T-cell (primary cell): ENCODE measurements at regions not wholly inside any gene's neighbourhood (a gene's known extent, or its start where the extent isn't known, plus 50 kb on each side); places are given as distances from the start of the nearest gene placed in this dataset.

Experiments used
- ATAC-seq, 4 experiments: fragments of 200-7000 bp in 3 of 4; fragments of 150-1000 bp in 1 of 4; cut with Tn5 transposase; replicated peaks in 1 of 4; 1 replicate in 3 of 4; 2 replicates in 1 of 4; pipeline ENCODE4 v1.10.0; 2021; ENCODE audit warnings: moderate library complexity in 3 of 4, mild to moderate bottlenecking in 2 of 4, moderate number of reproducible peaks in 1 of 4
- CTCF ChIA-PET, 2 donors: fragments of 300-600 bp; sonication (Branson Sonifier 250); formaldehyde crosslinking; loops; one replicate each; lab custom pipeline; 2022; ENCODE audit warnings: antibody characterized with exemption in 2 of 2; lab: Charles Lee
- POLR2A ChIA-PET, 2 donors: fragments of 300-600 bp; sonication (Branson Sonifier 250); formaldehyde crosslinking; loops; one replicate each; lab custom pipeline; 2022; ENCODE audit warnings: antibody characterized with exemption in 2 of 2; lab: Charles Lee
- DNase-seq, 35 experiments: peaks; one replicate each; pipeline versions ENCODE4 v3.0.0 to v3.0.0-alpha.2; 2013 to 2023
- H3K27ac ChIP-seq: one replicate; pipeline ENCODE4 v1.5.1; 2013; ENCODE audit warnings: low read length
- H3K27me3 ChIP-seq, 2 experiments: replicated peaks in 1 of 2; 1 replicate in 1 of 2; 2 replicates in 1 of 2; pipeline versions ENCODE4 v1.6.1 to v1.7.0; 2013; ENCODE audit warnings: low read length in 1 of 2, mixed read lengths in 1 of 2; ENCODE audit not compliant: control insufficient read depth in 2 of 2, insufficient read depth in 2 of 2; ENCODE audit errors: extremely low read depth in 1 of 2
- H3K36me3 ChIP-seq, 2 donors: 1 replicate in 1 of 2; 2 replicates in 1 of 2; pipeline versions ENCODE4 v1.6.1 to v1.7.0; 2013; ENCODE audit warnings: low read length in 1 of 2; ENCODE audit not compliant: control insufficient read depth in 2 of 2, insufficient read depth in 1 of 2; ENCODE audit errors: extremely low read depth in 1 of 2
- H3K4me1 ChIP-seq, 2 experiments: 1 replicate in 1 of 2; 2 replicates in 1 of 2; pipeline versions ENCODE4 v1.6.1 to v1.7.0; 2013; ENCODE audit warnings: low read length in 2 of 2, mixed read lengths in 1 of 2; ENCODE audit not compliant: insufficient read depth in 2 of 2, control insufficient read depth in 1 of 2; ENCODE audit errors: extremely low read depth in 1 of 2
- H3K4me3 ChIP-seq, 2 donors: 1 replicate in 1 of 2; 2 replicates in 1 of 2; pipeline versions ENCODE4 v1.5.1 to v1.7.0; 2013; ENCODE audit warnings: mild to moderate bottlenecking in 2 of 2, low read length in 1 of 2, moderate library complexity in 1 of 2; ENCODE audit not compliant: control insufficient read depth in 1 of 2; ENCODE audit errors: extremely low read depth in 1 of 2
- H3K9me3 ChIP-seq: 2 replicates; pipeline ENCODE4 v1.7.0; 2013
- H3K27ac Mint-ChIP-seq, 2 donors: one replicate each; pipeline ENCODE4 v1.8.0; 2020 to 2021; ENCODE audit warnings: mild to moderate bottlenecking in 2 of 2, mixed read lengths in 2 of 2
- H3K27me3 Mint-ChIP-seq, 2 donors: one replicate each; pipeline ENCODE4 v1.8.0; 2021 to 2022; ENCODE audit warnings: mixed read lengths in 2 of 2
- H3K36me3 Mint-ChIP-seq: one replicate; pipeline ENCODE4 v1.8.0; 2021; ENCODE audit warnings: mixed read lengths
- H3K4me1 Mint-ChIP-seq, 3 donors: one replicate each; pipeline ENCODE4 v1.8.0; 2020 to 2022; ENCODE audit warnings: mixed read lengths in 3 of 3, mild to moderate bottlenecking in 1 of 3
- H3K4me3 Mint-ChIP-seq, 3 donors: one replicate each; pipeline ENCODE4 v1.8.0; 2020 to 2022; ENCODE audit warnings: mild to moderate bottlenecking in 3 of 3, mixed read lengths in 3 of 3, moderate library complexity in 3 of 3
- H3K9me3 Mint-ChIP-seq, 3 donors: one replicate each; pipeline ENCODE4 v1.8.0; 2020 to 2022; ENCODE audit warnings: mixed read lengths in 3 of 3
- WGBS: methylation state at CpG from one replicate; pipeline ENCODE4 v1.1.5; 2013; ENCODE audit warnings: missing lambda C conversion rate; ENCODE audit not compliant: insufficient coverage; 5-methylcytosine and 5-hydroxymethylcytosine counted together

GRCh38 chr2:65678779-65679391 lies 246.5 kb upstream of the SPRED2 start:
- WGBS, result 100% methylated on average over 1 of the region's 5 CpGs
- ChIA-PET POLR2A (interaction anchor here in 1 of 2 donors (0.5 kb wide), 1 partner anchor 41 kb away, joined by 4 read pairs; no protein-coding TSS in a partner anchor), CTCF (no interaction called here)
- Mint-ChIP-seq H3K9me3 (peaks cover 0 to 17% (median 13%) of the 10 kb centered on the region in 3 donors), H3K4me3 (no peak overlapping the region), H3K27ac (no peak overlapping the region), H3K27me3 (peaks cover 9 to 37% of the 10 kb centered on the region in 2 donors), H3K36me3 (no peaks in the 10 kb centered on the region), H3K4me1 (no peaks in the 10 kb centered on the region)
- H3K27ac ChIP-seq, result no peak overlapping the region
- no peaks in the 10 kb centered on the region for H3K36me3 ChIP-seq
- no peak for ATAC-seq
- H3K4me3 ChIP-seq, result no peak overlapping the region
- no peaks in the 10 kb centered on the region for H3K27me3 ChIP-seq
- H3K9me3 ChIP-seq, result no peaks in the 10 kb centered on the region
- DNase-seq, result no peak
- H3K4me1 ChIP-seq, result no peaks in the 10 kb centered on the region

- POLR2A ChIA-PET, result no interaction called here
- peaks cover 0 to 17% (median 13%) of the 10 kb centered on the region in 3 donors for H3K9me3 Mint-ChIP-seq
These were observed 243.0 kb upstream of the SPRED2 start for GRCh38 chr2:65675350-65675749.

GRCh38 chr2:65671670-65672242 lies 239.4 kb upstream of the SPRED2 start:
- Histone ChIP-seq H3K27ac (no peak overlapping the region), H3K27me3 (peaks cover 0 to 7% of the 10 kb centered on the region in 2 experiments), H3K36me3 (no peaks in the 10 kb centered on the region), H3K9me3 (peaks cover 2% of the 10 kb centered on the region), H3K4me3 (no peak overlapping the region), H3K4me1 (no peaks in the 10 kb centered on the region)
- DNase-seq, result no peak
- Mint-ChIP-seq H3K4me3 (no peak overlapping the region), H3K27me3 (peaks cover 4 to 13% of the 10 kb centered on the region in 2 donors), H3K27ac (no peak overlapping the region), H3K9me3 (peaks cover 9 to 36% (median 21%) of the 10 kb centered on the region in 3 donors), H3K36me3 (no peaks in the 10 kb centered on the region), H3K4me1 (no peaks in the 10 kb centered on the region)
- ChIA-PET POLR2A (no interaction called here), CTCF (interaction anchor here in 1 of 2 donors (0.6 kb wide), 2 partner anchors 496 to 1806 kb away, joined by 3 to 5 read pairs; no protein-coding TSS in a partner anchor)
- WGBS, result no CpG with 5 or more reads among the region's 2 CpGs
- ATAC-seq, result no peak

More at GRCh38 chr2:65675350-65675749, 243.0 kb upstream of the SPRED2 start:
- no peaks in the 10 kb centered on the region for H3K27me3 ChIP-seq
- H3K36me3 ChIP-seq, result no peaks in the 10 kb centered on the region
- H3K4me1 Mint-ChIP-seq, result no peaks in the 10 kb centered on the region
- no peaks in the 10 kb centered on the region for H3K4me1 ChIP-seq
- peaks cover 9 to 26% of the 10 kb centered on the region in 2 donors for H3K27me3 Mint-ChIP-seq
- no peak for ATAC-seq
- no peak overlapping the region for H3K4me3 Mint-ChIP-seq
- no peak for DNase-seq
- H3K4me3 ChIP-seq, result no peak overlapping the region
- no peak overlapping the region for H3K27ac Mint-ChIP-seq
- CTCF ChIA-PET, result no interaction called here
- H3K36me3 Mint-ChIP-seq, result no peaks in the 10 kb centered on the region
- H3K9me3 ChIP-seq, result no peaks in the 10 kb centered on the region
- WGBS, result 92% methylated on average over 2 of the region's 4 CpGs
- H3K27ac ChIP-seq, result no peak overlapping the region

- Histone ChIP-seq H3K36me3 (no peaks in the 10 kb centered on the region), H3K27ac (no peak overlapping the region), H3K9me3 (peaks cover 2% of the 10 kb centered on the region), H3K4me3 (no peak overlapping the region), H3K4me1 (no peaks in the 10 kb centered on the region), H3K27me3 (peaks cover 0 to 17% of the 10 kb centered on the region in 2 experiments)
- Mint-ChIP-seq H3K4me1 (no peaks in the 10 kb centered on the region), H3K9me3 (peaks cover 9 to 24% (median 9%) of the 10 kb centered on the region in 3 donors), H3K27me3 (peaks cover 0 to 13% of the 10 kb centered on the region in 2 donors), H3K27ac (no peak overlapping the region), H3K36me3 (no peaks in the 10 kb centered on the region), H3K4me3 (no peak overlapping the region)
- DNase-seq, result no peak
- WGBS, result no CpG with 5 or more reads among the region's 2 CpGs
- ATAC-seq, result no peak
- ChIA-PET POLR2A (no interaction called here), CTCF (no interaction called here)
These were observed 237.2 kb upstream of the SPRED2 start for GRCh38 chr2:65669574-65669973.

- H3K4me1 Mint-ChIP-seq, result no peaks in the 10 kb centered on the region
- H3K27ac ChIP-seq, result no peak overlapping the region
- H3K36me3 ChIP-seq, result no peaks in the 10 kb centered on the region
- no peak overlapping the region for H3K4me3 ChIP-seq
- no peaks in the 10 kb centered on the region for H3K4me1 ChIP-seq
- peaks cover 5 to 10% of the 10 kb centered on the region in 2 donors for H3K27me3 Mint-ChIP-seq
- ATAC-seq, result no peak
- H3K27me3 ChIP-seq, result peaks cover 0 to 17% of the 10 kb centered on the region in 2 experiments
- H3K9me3 Mint-ChIP-seq, result peaks cover 9 to 20% (median 9%) of the 10 kb centered on the region in 3 donors
- DNase-seq, result no peak
- ChIA-PET CTCF (no interaction called here), POLR2A (no interaction called here)
- H3K4me3 Mint-ChIP-seq, result no peak overlapping the region
- no peaks in the 10 kb centered on the region for H3K36me3 Mint-ChIP-seq
- peaks cover 2% of the 10 kb centered on the region for H3K9me3 ChIP-seq
- H3K27ac Mint-ChIP-seq, result no peak overlapping the region
These were observed 236.3 kb upstream of the SPRED2 start for GRCh38 chr2:65668744-65669143.

GRCh38 chr2:65666156-65666725 lies 233.8 kb upstream of the SPRED2 start:
- no peak overlapping the region for H3K4me3 Mint-ChIP-seq
- no peaks in the 10 kb centered on the region for H3K4me1 ChIP-seq
- H3K27me3 Mint-ChIP-seq, result peaks cover 8 to 18% of the 10 kb centered on the region in 2 donors
- H3K4me1 Mint-ChIP-seq, result no peaks in the 10 kb centered on the region
- peaks cover 2% of the 10 kb centered on the region for H3K9me3 ChIP-seq
- CTCF ChIA-PET, result no interaction called here
- DNase-seq (no peak), ATAC-seq (no peak)
- no peaks in the 10 kb centered on the region for H3K36me3 ChIP-seq
- POLR2A ChIA-PET, result no interaction called here
- H3K9me3 Mint-ChIP-seq, result peaks cover 9 to 20% (median 9%) of the 10 kb centered on the region in 3 donors
- peaks cover 0 to 20% of the 10 kb centered on the region in 2 experiments for H3K27me3 ChIP-seq
- H3K4me3 ChIP-seq, result no peak overlapping the region
- no peaks in the 10 kb centered on the region for H3K36me3 Mint-ChIP-seq
- WGBS, result 62% methylated on average over 4 of the region's 6 CpGs
- no peak overlapping the region for H3K27ac Mint-ChIP-seq
- H3K27ac ChIP-seq, result no peak overlapping the region
